ENCODE measurements at regions not wholly inside any gene's neighbourhood (a gene's known extent, or its start where the extent isn't known, plus 50 kb on each side); places are given as distances from the start of the nearest gene placed in this dataset.

DNA sequence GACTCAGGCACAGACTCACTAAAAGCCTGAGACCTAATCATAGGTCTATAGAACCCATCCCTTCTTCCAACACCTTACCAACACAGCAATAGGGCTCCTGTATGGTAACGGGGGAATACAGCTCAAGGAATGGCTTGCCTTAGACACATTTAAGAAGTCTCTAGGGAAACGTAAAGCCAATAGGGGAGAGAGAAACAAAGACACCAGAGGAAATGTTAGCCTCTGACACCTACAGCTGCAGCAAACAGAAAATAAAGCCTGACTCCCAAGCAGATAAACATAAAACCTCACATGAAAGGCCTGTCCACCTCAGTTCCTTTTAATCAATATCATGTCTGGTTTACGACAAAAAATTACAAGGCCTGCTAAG, 51.1 kb upstream of the NCOA1 start:
- ChIA-PET CTCF (no interaction called here), POLR2A (no interaction called here)
- 100% methylated on average over 1 of the region's 3 CpGs for WGBS (ENCODE audit: insufficient coverage)
- H3K27ac Mint-ChIP-seq: no peak overlapping the region
- Histone ChIP-seq H3K36me3 (ENCODE audit: control insufficient read depth in 2 of 2, extremely low read depth in 1 of 2, insufficient read depth in 1 of 2, low read length in 1 of 2) (no peaks in the 10 kb centered on the region), H3K4me1 (ENCODE audit: control insufficient read depth in 1 of 2, extremely low read depth in 1 of 2, insufficient read depth in 2 of 2, low read length in 2 of 2) (no peaks in the 10 kb centered on the region), H3K27me3 (replicated peaks in 1 of 2; ENCODE audit: control insufficient read depth in 2 of 2, extremely low read depth in 1 of 2, insufficient read depth in 2 of 2, low read length in 1 of 2) (no peaks in the 10 kb centered on the region), H3K9me3 (no peaks in the 10 kb centered on the region), H3K27ac (ENCODE audit: low read length) (no peak overlapping the region), H3K4me3 (ENCODE audit: control insufficient read depth in 1 of 2, extremely low read depth in 1 of 2, low read length in 1 of 2) (no peak overlapping the region)
- no peaks in the 10 kb centered on the region for H3K9me3 Mint-ChIP-seq
- DNase-seq (no peak), ATAC-seq (replicated peaks in 1 of 4) (no peak)
- H3K4me1 Mint-ChIP-seq: no peaks in the 10 kb centered on the region
- no peaks in the 10 kb centered on the region for H3K27me3 Mint-ChIP-seq
- no peak overlapping the region for H3K4me3 Mint-ChIP-seq
- H3K36me3 Mint-ChIP-seq: no peaks in the 10 kb centered on the region

DNA sequence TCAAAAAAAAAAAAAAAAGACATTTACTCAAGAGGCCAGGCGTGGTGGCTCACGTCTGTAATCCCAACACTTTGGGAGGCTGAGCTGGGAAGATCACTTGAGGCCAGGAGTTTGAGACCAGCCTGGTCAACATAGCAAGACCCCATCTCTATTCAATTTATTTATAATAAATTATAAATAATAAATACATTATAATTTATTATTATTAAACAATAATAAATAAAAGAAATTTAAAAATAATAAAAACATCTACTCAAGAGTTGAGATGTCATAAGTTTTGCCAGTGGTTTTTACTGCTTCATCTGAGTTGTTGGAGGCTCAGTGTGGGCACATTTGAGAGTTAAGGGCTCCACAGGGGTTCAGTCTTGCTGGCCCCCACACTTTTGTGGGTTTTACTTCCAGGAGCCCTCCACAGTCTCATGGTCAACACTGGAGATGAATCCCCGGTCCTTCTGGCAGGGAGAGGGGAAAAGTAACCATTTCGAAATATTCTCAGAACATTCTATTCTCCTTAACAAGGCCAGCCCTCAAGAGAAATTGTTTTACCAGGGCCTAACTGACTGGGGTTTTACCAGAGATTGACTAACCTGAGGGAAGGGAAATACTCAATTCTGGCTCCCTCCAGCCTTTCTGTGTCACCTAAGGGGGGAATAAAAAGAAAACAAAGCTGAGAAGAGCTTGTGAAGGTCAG, 51.6 kb upstream of the NCOA1 start:
- H3K27ac Mint-ChIP-seq: no peak overlapping the region
- Histone ChIP-seq H3K36me3 (ENCODE audit: control insufficient read depth in 2 of 2, extremely low read depth in 1 of 2, insufficient read depth in 1 of 2, low read length in 1 of 2) (no peaks in the 10 kb centered on the region), H3K9me3 (no peaks in the 10 kb centered on the region), H3K4me1 (ENCODE audit: control insufficient read depth in 1 of 2, extremely low read depth in 1 of 2, insufficient read depth in 2 of 2, low read length in 2 of 2) (no peaks in the 10 kb centered on the region), H3K27ac (ENCODE audit: low read length) (no peak overlapping the region), H3K4me3 (ENCODE audit: control insufficient read depth in 1 of 2, extremely low read depth in 1 of 2, low read length in 1 of 2) (no peak overlapping the region), H3K27me3 (replicated peaks in 1 of 2; ENCODE audit: control insufficient read depth in 2 of 2, extremely low read depth in 1 of 2, insufficient read depth in 2 of 2, low read length in 1 of 2) (no peaks in the 10 kb centered on the region)
- H3K36me3 Mint-ChIP-seq: no peaks in the 10 kb centered on the region
- ChIA-PET CTCF (no interaction called here), POLR2A (interaction anchor here in 1 of 2 donors (0.7 kb wide), 1 partner anchor 245 kb away, joined by 4 read pairs; no protein-coding TSS in a partner anchor)
- no peak for ATAC-seq (replicated peaks in 1 of 4)
- H3K9me3 Mint-ChIP-seq: no peaks in the 10 kb centered on the region
- H3K4me1 Mint-ChIP-seq: no peaks in the 10 kb centered on the region
- no CpG with 5 or more reads among the region's 4 CpGs for WGBS (ENCODE audit: insufficient coverage)
- no peak overlapping the region for H3K4me3 Mint-ChIP-seq
- no peaks in the 10 kb centered on the region for H3K27me3 Mint-ChIP-seq
- DNase-seq: no peak

DNA sequence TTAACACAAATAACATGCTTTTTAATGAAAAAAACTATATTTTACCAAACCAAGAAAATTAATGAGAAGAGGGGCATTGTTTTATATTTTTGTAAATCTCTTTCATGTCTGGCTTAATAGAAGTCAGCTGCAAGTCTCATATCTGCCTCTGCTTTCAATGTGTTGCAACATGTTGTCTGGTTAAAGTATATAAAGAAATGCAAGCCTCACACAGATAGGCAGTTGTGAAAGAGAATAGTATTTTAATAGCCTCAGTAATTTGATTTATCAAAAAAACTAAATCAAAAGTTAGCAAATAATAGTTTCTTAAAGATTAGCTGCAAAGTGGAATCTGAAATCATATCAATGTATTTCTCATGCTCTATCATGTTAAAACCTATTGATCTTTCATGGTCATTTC, 52.9 kb upstream of the NCOA1 start:
- Histone ChIP-seq H3K27me3 (replicated peaks in 1 of 2; ENCODE audit: control insufficient read depth in 2 of 2, extremely low read depth in 1 of 2, insufficient read depth in 2 of 2, low read length in 1 of 2) (no peaks in the 10 kb centered on the region), H3K4me3 (ENCODE audit: control insufficient read depth in 1 of 2, extremely low read depth in 1 of 2, low read length in 1 of 2) (no peak overlapping the region), H3K36me3 (ENCODE audit: control insufficient read depth in 2 of 2, extremely low read depth in 1 of 2, insufficient read depth in 1 of 2, low read length in 1 of 2) (no peaks in the 10 kb centered on the region), H3K27ac (ENCODE audit: low read length) (no peak overlapping the region), H3K9me3 (no peaks in the 10 kb centered on the region), H3K4me1 (ENCODE audit: control insufficient read depth in 1 of 2, extremely low read depth in 1 of 2, insufficient read depth in 2 of 2, low read length in 2 of 2) (no peaks in the 10 kb centered on the region)
- no peaks in the 10 kb centered on the region for H3K4me1 Mint-ChIP-seq
- DNase-seq (no peak), ATAC-seq (replicated peaks in 1 of 4) (no peak)
- no peak overlapping the region for H3K27ac Mint-ChIP-seq
- no peaks in the 10 kb centered on the region for H3K36me3 Mint-ChIP-seq
- POLR2A ChIA-PET: interaction anchor here in 1 of 2 donors (0.7 kb wide), 1 partner anchor 621 kb away, joined by 6 read pairs; no protein-coding TSS in a partner anchor
- CTCF ChIA-PET: interaction anchor here in 1 of 2 donors (0.6 kb wide), 1 partner anchor 43 kb away, joined by 4 read pairs; no protein-coding TSS in a partner anchor
- H3K9me3 Mint-ChIP-seq: no peaks in the 10 kb centered on the region
- no peak overlapping the region for H3K4me3 Mint-ChIP-seq
- H3K27me3 Mint-ChIP-seq: no peaks in the 10 kb centered on the region

DNA sequence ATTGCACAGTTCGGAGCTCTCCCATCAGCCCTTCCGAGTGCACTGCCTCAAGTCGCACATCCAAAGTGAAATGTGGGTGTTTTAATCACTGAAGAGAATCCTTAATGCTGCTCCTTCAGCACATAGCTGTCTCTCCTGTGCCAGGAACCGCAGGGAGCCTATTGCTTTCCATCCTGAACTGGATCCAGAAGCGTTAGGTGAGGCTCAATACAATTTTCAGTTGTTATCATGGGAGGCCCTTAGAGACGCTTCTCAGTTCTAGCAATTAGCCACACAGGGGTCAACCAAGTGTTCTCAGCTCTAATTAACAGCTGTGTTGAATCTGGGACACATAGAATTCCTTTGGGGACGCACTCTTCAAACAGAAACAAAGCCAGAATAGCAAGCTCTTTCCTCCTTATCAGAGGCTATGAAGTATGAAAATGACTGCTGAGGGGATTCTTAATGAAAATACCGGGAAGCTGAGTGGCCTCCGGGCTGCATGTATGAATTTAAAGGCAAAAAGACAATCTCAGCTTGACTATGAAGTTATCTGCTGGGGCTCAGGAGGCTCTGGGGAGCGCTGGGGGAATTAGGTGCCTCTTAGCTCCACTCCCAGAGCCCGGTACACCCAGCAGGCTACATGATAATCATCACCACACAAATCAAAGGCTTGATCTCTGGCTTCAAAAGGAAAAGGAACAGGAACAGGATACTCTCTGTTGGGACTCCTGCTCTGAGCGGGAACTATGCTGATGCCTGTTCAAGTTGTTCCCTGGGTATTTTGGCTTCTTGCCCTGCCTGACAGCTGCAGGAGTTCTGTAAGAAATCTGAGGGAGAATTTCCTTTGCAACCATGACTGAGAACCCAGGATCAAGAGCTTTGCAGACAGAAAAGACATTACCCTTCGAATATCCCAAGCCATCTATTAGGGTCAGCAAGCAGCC, 55.4 kb upstream of the NCOA1 start:
- Mint-ChIP-seq H3K9me3 (no peaks in the 10 kb centered on the region), H3K4me1 (no peaks in the 10 kb centered on the region), H3K27me3 (no peaks in the 10 kb centered on the region), H3K4me3 (no peak overlapping the region), H3K36me3 (no peaks in the 10 kb centered on the region), H3K27ac (no peak overlapping the region)
- 95% methylated on average over 10 of the region's 13 CpGs for WGBS (ENCODE audit: insufficient coverage)
- CTCF ChIA-PET: interaction anchor here in 1 of 2 donors (0.6 kb wide), 1 partner anchor 696 kb away, joined by 3 read pairs; no protein-coding TSS in a partner anchor
- Histone ChIP-seq H3K36me3 (ENCODE audit: control insufficient read depth in 2 of 2, extremely low read depth in 1 of 2, insufficient read depth in 1 of 2, low read length in 1 of 2) (no peaks in the 10 kb centered on the region), H3K4me1 (ENCODE audit: control insufficient read depth in 1 of 2, extremely low read depth in 1 of 2, insufficient read depth in 2 of 2, low read length in 2 of 2) (no peaks in the 10 kb centered on the region), H3K9me3 (no peaks in the 10 kb centered on the region), H3K4me3 (ENCODE audit: control insufficient read depth in 1 of 2, extremely low read depth in 1 of 2, low read length in 1 of 2) (no peak overlapping the region), H3K27ac (ENCODE audit: low read length) (no peak overlapping the region), H3K27me3 (replicated peaks in 1 of 2; ENCODE audit: control insufficient read depth in 2 of 2, extremely low read depth in 1 of 2, insufficient read depth in 2 of 2, low read length in 1 of 2) (no peaks in the 10 kb centered on the region)
- ATAC-seq (replicated peaks in 1 of 4) (no peak), DNase-seq (no peak)
- POLR2A ChIA-PET: no interaction called here

DNA sequence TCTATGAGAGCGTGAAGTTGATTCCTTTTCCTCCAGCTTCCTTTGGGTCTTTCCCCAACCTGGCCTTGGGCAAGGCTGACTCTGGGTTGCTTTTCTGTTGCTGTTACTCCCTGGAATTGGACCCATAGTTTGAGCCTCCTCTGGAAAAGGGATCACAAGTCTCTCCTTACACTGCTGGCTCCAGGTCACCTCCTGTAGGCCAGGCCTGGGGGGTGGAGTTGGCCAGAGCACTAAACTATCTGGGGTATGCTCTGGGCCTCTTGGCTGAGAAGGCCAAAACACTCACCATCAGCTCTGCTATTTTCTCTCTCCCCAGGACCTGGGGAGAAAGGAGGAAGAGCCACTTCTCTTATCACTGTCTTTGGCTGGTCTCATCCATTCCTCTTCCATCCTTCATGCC, 56.5 kb upstream of the NCOA1 start:
- DNase-seq (no peak), ATAC-seq (replicated peaks in 1 of 4) (no peak)
- POLR2A ChIA-PET: no interaction called here
- no peaks in the 10 kb centered on the region for H3K36me3 Mint-ChIP-seq
- Histone ChIP-seq H3K4me3 (ENCODE audit: control insufficient read depth in 1 of 2, extremely low read depth in 1 of 2, low read length in 1 of 2) (no peak overlapping the region), H3K36me3 (ENCODE audit: control insufficient read depth in 2 of 2, extremely low read depth in 1 of 2, insufficient read depth in 1 of 2, low read length in 1 of 2) (no peaks in the 10 kb centered on the region), H3K27ac (ENCODE audit: low read length) (no peak overlapping the region), H3K27me3 (replicated peaks in 1 of 2; ENCODE audit: control insufficient read depth in 2 of 2, extremely low read depth in 1 of 2, insufficient read depth in 2 of 2, low read length in 1 of 2) (no peaks in the 10 kb centered on the region), H3K9me3 (no peaks in the 10 kb centered on the region), H3K4me1 (ENCODE audit: control insufficient read depth in 1 of 2, extremely low read depth in 1 of 2, insufficient read depth in 2 of 2, low read length in 2 of 2) (no peaks in the 10 kb centered on the region)
- CTCF ChIA-PET: no interaction called here
- 100% methylated on average over 1 of the region's 1 CpG for WGBS (ENCODE audit: insufficient coverage)
- no peak overlapping the region for H3K27ac Mint-ChIP-seq
- H3K4me1 Mint-ChIP-seq: no peaks in the 10 kb centered on the region
- H3K9me3 Mint-ChIP-seq: no peaks in the 10 kb centered on the region
- no peak overlapping the region for H3K4me3 Mint-ChIP-seq
- H3K27me3 Mint-ChIP-seq: no peaks in the 10 kb centered on the region

DNA sequence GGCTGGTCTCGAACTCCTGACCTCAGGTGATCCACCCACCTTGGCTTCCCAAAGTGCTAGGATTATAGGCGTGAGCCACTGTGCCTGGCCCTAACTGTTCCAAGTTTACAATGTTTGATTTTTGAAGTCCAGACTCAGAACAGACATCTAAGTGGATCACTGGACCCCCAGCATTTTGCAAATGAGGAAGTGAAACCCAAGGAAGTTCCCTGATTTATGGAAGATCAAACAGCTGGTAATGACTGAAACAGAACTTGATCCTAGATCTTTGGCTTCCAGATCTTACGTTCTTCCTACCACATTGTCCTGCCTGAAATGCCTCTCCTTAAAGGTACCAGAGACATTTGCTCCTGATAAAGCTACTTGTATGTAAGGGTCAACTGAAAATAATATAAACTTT, 58.3 kb upstream of the NCOA1 start:
- Mint-ChIP-seq H3K27me3 (no peaks in the 10 kb centered on the region), H3K9me3 (no peaks in the 10 kb centered on the region), H3K4me1 (no peaks in the 10 kb centered on the region), H3K36me3 (no peaks in the 10 kb centered on the region), H3K4me3 (no peak overlapping the region), H3K27ac (no peak overlapping the region)
- Histone ChIP-seq H3K27ac (ENCODE audit: low read length) (no peak overlapping the region), H3K4me1 (ENCODE audit: control insufficient read depth in 1 of 2, extremely low read depth in 1 of 2, insufficient read depth in 2 of 2, low read length in 2 of 2) (no peaks in the 10 kb centered on the region), H3K9me3 (no peaks in the 10 kb centered on the region), H3K4me3 (ENCODE audit: control insufficient read depth in 1 of 2, extremely low read depth in 1 of 2, low read length in 1 of 2) (no peak overlapping the region), H3K27me3 (replicated peaks in 1 of 2; ENCODE audit: control insufficient read depth in 2 of 2, extremely low read depth in 1 of 2, insufficient read depth in 2 of 2, low read length in 1 of 2) (no peaks in the 10 kb centered on the region), H3K36me3 (ENCODE audit: control insufficient read depth in 2 of 2, extremely low read depth in 1 of 2, insufficient read depth in 1 of 2, low read length in 1 of 2) (no peaks in the 10 kb centered on the region)
- ChIA-PET POLR2A (interaction anchor here (0.7 to 1.2 kb wide), 2 partner anchors 12 to 609 kb away, joined by 4 to 5 read pairs; no protein-coding TSS in a partner anchor), CTCF (interaction anchor here in 1 of 2 donors (1.1 to 1.2 kb wide), 2 partner anchors 23 to 395 kb away, joined by 3 read pairs; no protein-coding TSS in a partner anchor)
- DNase-seq (no peak), ATAC-seq (replicated peaks in 1 of 4) (no peak)
- 79% methylated on average over 2 of the region's 3 CpGs for WGBS (ENCODE audit: insufficient coverage)
